K562 (cell line): ENCODE measurements at regions not wholly inside any gene's neighbourhood (a gene's known extent, or its start where the extent isn't known, plus 50 kb on each side); places are given as distances from the start of the nearest gene placed in this dataset.

Experiments
- ATAC-seq: fragments of 200-7000 bp; cut with Tn5 transposase; 3 replicates; pipeline ENCODE4 v1.9.1; 2020; ENCODE audit warnings: moderate library complexity
- BruUV-seq: library from RNA; stranded (reverse); fragments of 400-500 nt; replicated peaks from 2 replicates; lab custom pipeline; 2021; lab: Mats Ljungman, UMichigan
- CTCF ChIA-PET: fragments of 300-600 bp; formaldehyde crosslinking; extraction: SDS; loops from one replicate; lab custom pipeline; 2021; ENCODE audit warnings: low intra/inter-chr PET ratio; lab: Yijun Ruan, JAX
- POLR2A ChIA-PET: fragments of 300-600, 350-650 bp; sonication (Branson Sonifier 250); formaldehyde crosslinking; extraction: SDS; loops from one replicate; lab custom pipeline; 2021; ENCODE audit warnings: antibody characterized with exemption, inconsistent platforms; lab: Yijun Ruan, JAX
- DNase-seq, 4 experiments: peaks; one replicate each; pipeline versions ENCODE4 v3.0.0 to v3.0.0-alpha.2; 2011 to 2018; ENCODE audit warnings: low spot score in 3 of 4, mixed read lengths in 3 of 4; ENCODE audit errors: extremely low read depth in 1 of 4
- FAIRE-seq: peaks from 2 replicates; lab custom pipeline; 2011; peaks lifted over from hg19 to GRCh38; lab: Jason Lieb, UNC
- H2AFZ ChIP-seq: 2 replicates; pipeline ENCODE4 v1.6.0; 2011; ENCODE audit warnings: low read depth, low read length, control low read depth, inconsistent platforms
- H3K27ac ChIP-seq: fragments of 200-600 bp; 3 replicates; pipeline ENCODE4 v1.8.0; 2011; ENCODE audit warnings: low read depth, mild to moderate bottlenecking, control low read depth, inconsistent platforms, low read length, moderate library complexity, mixed read lengths; ENCODE audit errors: extremely low read depth
- H3K27me3 ChIP-seq, 2 experiments: fragments of 300-600 bp in 1 of 2; 2 replicates in 1 of 2; 3 replicates in 1 of 2; pipeline versions ENCODE4 v1.6.0 to v1.8.0; 2011; ENCODE audit warnings: inconsistent platforms in 2 of 2, low read length in 2 of 2, mild to moderate bottlenecking in 1 of 2, mixed read lengths in 1 of 2, moderate library complexity in 1 of 2; ENCODE audit not compliant: control insufficient read depth in 2 of 2, insufficient read depth in 2 of 2
- H3K36me3 ChIP-seq: fragments of 300-600 bp; 3 replicates; pipeline ENCODE4 v1.8.0; 2011; ENCODE audit warnings: mild to moderate bottlenecking, low read length, inconsistent platforms; ENCODE audit not compliant: control insufficient read depth, insufficient read depth
- H3K4me1 ChIP-seq, 2 experiments: fragments of 200-600 bp in 1 of 2; replicated peaks in 1 of 2; 2 replicates in 1 of 2; 3 replicates in 1 of 2; pipeline versions ENCODE4 v1.5.1 to v1.8.0; 2011; ENCODE audit warnings: inconsistent platforms in 2 of 2, low read length in 2 of 2, mild to moderate bottlenecking in 1 of 2, mixed read lengths in 1 of 2, moderate library complexity in 1 of 2; ENCODE audit not compliant: control insufficient read depth in 2 of 2, insufficient read depth in 2 of 2
- H3K4me2 ChIP-seq: 2 replicates; pipeline ENCODE4 v1.6.1; 2011; ENCODE audit warnings: low read length, control low read depth, inconsistent platforms, mixed read lengths; ENCODE audit not compliant: insufficient read depth
- H3K4me3 ChIP-seq: fragments of 200-600 bp; sonication (generic), shearing (Covaris generic); 2 replicates; pipeline ENCODE4 v1.5.1; 2016; ENCODE audit warnings: control low read depth, inconsistent platforms
- H3K79me2 ChIP-seq: fragments of 200-600 bp; 3 replicates; pipeline ENCODE4 v1.8.0; 2011; ENCODE audit warnings: low read length, inconsistent platforms; ENCODE audit not compliant: control insufficient read depth, insufficient read depth
- H3K9ac ChIP-seq, 2 experiments: 2 replicates each; pipeline versions ENCODE4 v1.6.0 to v1.6.1; 2011; ENCODE audit warnings: low read depth in 2 of 2, low read length in 2 of 2, control low read depth in 1 of 2, inconsistent platforms in 1 of 2, mild to moderate bottlenecking in 1 of 2, mixed read lengths in 1 of 2; ENCODE audit not compliant: insufficient read depth in 1 of 2
- H3K9me1 ChIP-seq: one replicate; pipeline ENCODE4 v1.6.0; 2011; ENCODE audit warnings: inconsistent platforms, mild to moderate bottlenecking, low read length, moderate library complexity; ENCODE audit not compliant: control insufficient read depth, insufficient read depth
- H3K9me3 ChIP-seq: replicated peaks from 2 replicates; pipeline ENCODE4 v1.5.1; 2011; ENCODE audit warnings: low read depth, low read length, inconsistent platforms; ENCODE audit not compliant: control insufficient read depth, insufficient read depth
- H4K20me1 ChIP-seq: replicated peaks from 2 replicates; pipeline ENCODE4 v1.6.1; 2011; ENCODE audit warnings: low read length, inconsistent platforms, mixed read lengths; ENCODE audit not compliant: control insufficient read depth, insufficient read depth
- CUX1 ChIP-seq: fragments of 200-800 bp; sonication (Bioruptor generic); IDR thresholded peaks from 2 replicates; pipeline ENCODE4 v1.6.1; 2016; ENCODE audit warnings: missing genetic modification characterization, missing compliant biosample characterization
- HDAC3 ChIP-seq: fragments of 450-650 bp; IDR thresholded peaks from 2 replicates; pipeline ENCODE4 v1.6.1; 2018; ENCODE audit warnings: borderline replicate concordance, mild to moderate bottlenecking, moderate library complexity; ENCODE audit not compliant: partially characterized antibody
- JUNB ChIP-seq: fragments of 450-650 bp; formaldehyde crosslinking; conservative IDR thresholded peaks from 2 replicates; pipeline ENCODE4 v1.4.0; 2020; ENCODE audit warnings: mild to moderate bottlenecking
- MLLT1 ChIP-seq, 2 experiments: fragments of 450-650 bp; IDR thresholded peaks; 2 replicates each; pipeline ENCODE4 v1.6.1; 2016
- NFYB ChIP-seq: IDR thresholded peaks from 2 replicates; pipeline ENCODE4 v1.6.1; 2011; ENCODE audit warnings: mild to moderate bottlenecking, moderate library complexity; ENCODE audit not compliant: insufficient read length; ENCODE audit errors: extremely low read depth
- PTRF ChIP-seq: fragments of 450-650 bp; IDR thresholded peaks from 2 replicates; pipeline ENCODE4 v1.6.1; 2016; ENCODE audit warnings: mild to moderate bottlenecking, missing genetic modification characterization, missing compliant biosample characterization
- ZNF143 ChIP-seq: sonication (generic); formaldehyde crosslinking; IDR thresholded peaks from 2 replicates; pipeline ENCODE4 v1.9.0; 2022; ENCODE audit warnings: mild to moderate bottlenecking, missing genetic modification reagents
- ZNF224 ChIP-seq: sonication (generic); formaldehyde crosslinking; IDR thresholded peaks from 2 replicates; pipeline ENCODE4 v1.8.0; 2022; ENCODE audit warnings: mild to moderate bottlenecking, missing genetic modification reagents
- ZNF324 ChIP-seq: fragments of 250-450 bp; sonication (Bioruptor Pico); IDR thresholded peaks from 2 replicates; pipeline ENCODE4 v1.4.0; 2020; ENCODE audit warnings: mild to moderate bottlenecking
- WGBS: fragments of 100-300 bp; shearing (Covaris generic); methylation state at CpG from one replicate; pipeline ENCODE4 v1.1.6; 2016; ENCODE audit warnings: low coverage, mixed read lengths; ENCODE audit not compliant: insufficient coverage; ENCODE audit errors: missing lambda C conversion rate; 5-methylcytosine and 5-hydroxymethylcytosine counted together
- in situ Hi-C: fragments of 300-500 bp; cut with MboI; formaldehyde crosslinking; loops from 4 replicates; pipeline ENCODE4 v1.15.0; 2018; ENCODE audit warnings: inconsistent platforms, mixed read lengths
- intact Hi-C: fragments of 100-400 bp; cut with micrococcal nuclease; formaldehyde crosslinking; loops from 2 replicates; pipeline ENCODE4 v1.14.2; 2022

- H3K9ac ChIP-seq, result no peak overlapping the region
- H2AFZ ChIP-seq, result no peak overlapping the region
- no peaks in the 10 kb centered on the region for H3K27me3 ChIP-seq
- H3K4me1 ChIP-seq, result no peaks in the 10 kb centered on the region
- in situ Hi-C loops, result no loop called here
- no peak overlapping the region for H3K4me2 ChIP-seq
- H3K9me1 ChIP-seq, result no peaks in the 10 kb centered on the region
- no peaks in the 10 kb centered on the region for H4K20me1 ChIP-seq
- H3K4me3 ChIP-seq, result no peak overlapping the region
- intact Hi-C loops, result no loop called here
- no peak for TF ChIP-seq PTRF (tag)
- no peak for TF ChIP-seq NFYB
- TF ChIP-seq ZNF224, result no peak
- no peak for TF ChIP-seq ZNF143 (CRISPR knock-in tag)
- H3K27ac ChIP-seq, result no peak overlapping the region
- CTCF ChIA-PET, result no interaction called here
- BruUV-seq, result no TSS peak
- H3K9me3 ChIP-seq, result no peaks in the 10 kb centered on the region
- ATAC-seq, result no peak
- FAIRE-seq, result no peak
- DNase-seq, result no peak
- no peaks in the 10 kb centered on the region for H3K79me2 ChIP-seq
- H3K36me3 ChIP-seq, result no peaks in the 10 kb centered on the region
- POLR2A ChIA-PET, result no interaction called here
Observed at GRCh38 chr3:106860182-106860581, 517.1 kb upstream of the CCDC54 start.

GRCh38 chr3:106862067-106862466 lies 515.2 kb upstream of the CCDC54 start:
- H3K9ac ChIP-seq, result no peak overlapping the region
- H3K4me3 ChIP-seq, result no peak overlapping the region
- H3K27me3 ChIP-seq, result no peaks in the 10 kb centered on the region
- ChIA-PET CTCF (no interaction called here), POLR2A (no interaction called here)
- H3K36me3 ChIP-seq, result no peaks in the 10 kb centered on the region
- FAIRE-seq, result no peak
- H3K4me2 ChIP-seq, result no peak overlapping the region
- no peak for DNase-seq
- H4K20me1 ChIP-seq, result no peaks in the 10 kb centered on the region
- ATAC-seq, result no peak
- H2AFZ ChIP-seq, result no peak overlapping the region
- H3K27ac ChIP-seq, result no peak overlapping the region
- no peaks in the 10 kb centered on the region for H3K9me3 ChIP-seq
- no peaks in the 10 kb centered on the region for H3K4me1 ChIP-seq
- 0% methylated on average over 3 of the region's 3 CpGs for WGBS
- no peaks in the 10 kb centered on the region for H3K79me2 ChIP-seq
- no peaks in the 10 kb centered on the region for H3K9me1 ChIP-seq
- in situ Hi-C loops (no loop called here), intact Hi-C loops (no loop called here)
- BruUV-seq, result no TSS peak
- TF ChIP-seq CUX1 (no peak), MLLT1 (IDR thresholded peaks at IDR 0.05) (no peak), ZNF324 (CRISPR knock-in tag) (no peak), HDAC3 (no peak), JUNB (CRISPR knock-in tag) (no peak)
